Osteocyte (in vitro differentiated cells): ENCODE measurements at regions not wholly inside any gene's neighbourhood (a gene's known extent, or its start where the extent isn't known, plus 50 kb on each side); places are given as distances from the start of the nearest gene placed in this dataset.

ENCODE experiments used
- DNase-seq: peaks from one replicate; pipeline ENCODE4 v3.0.0; 2021; ENCODE audit warnings: mixed read lengths; ENCODE audit not compliant: unreplicated experiment; ENCODE audit errors: extremely low spot score
- H3K27ac Mint-ChIP-seq: one replicate; pipeline ENCODE4 v1.8.0; 2021; ENCODE audit warnings: mild to moderate bottlenecking, mixed read lengths; ENCODE audit not compliant: unreplicated experiment
- H3K27me3 Mint-ChIP-seq: one replicate; pipeline ENCODE4 v1.8.0; 2021; ENCODE audit warnings: mixed read lengths; ENCODE audit not compliant: unreplicated experiment
- H3K36me3 Mint-ChIP-seq: one replicate; pipeline ENCODE4 v1.8.0; 2021; ENCODE audit warnings: mixed read lengths; ENCODE audit not compliant: unreplicated experiment
- H3K4me1 Mint-ChIP-seq: one replicate; pipeline ENCODE4 v1.8.0; 2021; ENCODE audit warnings: mixed read lengths; ENCODE audit not compliant: unreplicated experiment
- H3K4me3 Mint-ChIP-seq: one replicate; pipeline ENCODE4 v1.8.0; 2021; ENCODE audit warnings: mild to moderate bottlenecking, moderate library complexity, mixed read lengths; ENCODE audit not compliant: unreplicated experiment
- H3K9me3 Mint-ChIP-seq: one replicate; pipeline ENCODE4 v1.8.0; 2021; ENCODE audit warnings: mixed read lengths; ENCODE audit not compliant: unreplicated experiment
- TF ChIP-seq, protein P1 (sequence below): fragments of 200-600 bp; sonication (generic); IDR thresholded peaks from 2 replicates; pipeline ENCODE4 v1.5.0; 2021; ENCODE audit warnings: antibody characterized with exemption, mild to moderate bottlenecking, moderate library complexity

- Mint-ChIP-seq H3K27me3 (peaks cover 53% of the 10 kb centered on the region), H3K4me1 (no peaks in the 10 kb centered on the region), H3K36me3 (no peaks in the 10 kb centered on the region), H3K9me3 (no peaks in the 10 kb centered on the region), H3K27ac (no peak overlapping the region), H3K4me3 (no peak overlapping the region)
- DNase-seq, result no peak
- TF ChIP-seq, protein P1, sequence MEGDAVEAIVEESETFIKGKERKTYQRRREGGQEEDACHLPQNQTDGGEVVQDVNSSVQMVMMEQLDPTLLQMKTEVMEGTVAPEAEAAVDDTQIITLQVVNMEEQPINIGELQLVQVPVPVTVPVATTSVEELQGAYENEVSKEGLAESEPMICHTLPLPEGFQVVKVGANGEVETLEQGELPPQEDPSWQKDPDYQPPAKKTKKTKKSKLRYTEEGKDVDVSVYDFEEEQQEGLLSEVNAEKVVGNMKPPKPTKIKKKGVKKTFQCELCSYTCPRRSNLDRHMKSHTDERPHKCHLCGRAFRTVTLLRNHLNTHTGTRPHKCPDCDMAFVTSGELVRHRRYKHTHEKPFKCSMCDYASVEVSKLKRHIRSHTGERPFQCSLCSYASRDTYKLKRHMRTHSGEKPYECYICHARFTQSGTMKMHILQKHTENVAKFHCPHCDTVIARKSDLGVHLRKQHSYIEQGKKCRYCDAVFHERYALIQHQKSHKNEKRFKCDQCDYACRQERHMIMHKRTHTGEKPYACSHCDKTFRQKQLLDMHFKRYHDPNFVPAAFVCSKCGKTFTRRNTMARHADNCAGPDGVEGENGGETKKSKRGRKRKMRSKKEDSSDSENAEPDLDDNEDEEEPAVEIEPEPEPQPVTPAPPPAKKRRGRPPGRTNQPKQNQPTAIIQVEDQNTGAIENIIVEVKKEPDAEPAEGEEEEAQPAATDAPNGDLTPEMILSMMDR, result no peak
These were observed 138.1 kb upstream of the KCNJ6 start for GRCh38 chr21:38054334-38054733.

DNA sequence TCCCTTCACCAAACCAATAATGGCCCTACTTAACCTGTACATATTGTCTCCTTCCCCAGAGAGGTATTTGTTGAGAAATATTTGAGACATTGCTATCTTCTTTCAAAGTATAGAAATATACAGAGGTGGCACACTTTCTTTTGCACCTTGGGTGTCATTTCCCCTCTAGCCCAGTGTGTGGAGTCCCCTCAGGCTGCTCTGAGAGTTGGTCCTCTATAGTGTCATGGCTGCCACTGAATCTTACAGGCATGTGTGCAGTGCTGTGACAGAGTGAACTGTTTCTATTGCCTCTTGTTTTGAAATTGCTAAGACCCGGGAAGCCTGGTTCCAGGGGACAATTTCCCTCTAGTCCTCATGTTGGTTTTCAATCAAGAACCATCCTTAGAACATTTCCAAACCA is 140.2 kb upstream of the KCNJ6 start:
- H3K36me3 Mint-ChIP-seq, result no peaks in the 10 kb centered on the region
- DNase-seq, result no peak
- no peaks in the 10 kb centered on the region for H3K4me1 Mint-ChIP-seq
- no peak overlapping the region for H3K27ac Mint-ChIP-seq
- no peak overlapping the region for H3K4me3 Mint-ChIP-seq
- H3K27me3 Mint-ChIP-seq, result peaks cover 43% of the 10 kb centered on the region
- TF ChIP-seq, protein P1, result no peak
- no peaks in the 10 kb centered on the region for H3K9me3 Mint-ChIP-seq

GRCh38 chr21:38057626-38058025 is 141.4 kb upstream of the KCNJ6 start:
- no peak for DNase-seq
- H3K27ac Mint-ChIP-seq, result no peak overlapping the region
- H3K4me3 Mint-ChIP-seq, result no peak overlapping the region
- H3K36me3 Mint-ChIP-seq, result no peaks in the 10 kb centered on the region
- H3K4me1 Mint-ChIP-seq, result no peaks in the 10 kb centered on the region
- TF ChIP-seq, protein P1, result no peak
- peaks cover 50% of the 10 kb centered on the region for H3K27me3 Mint-ChIP-seq
- H3K9me3 Mint-ChIP-seq, result no peaks in the 10 kb centered on the region

- Mint-ChIP-seq H3K27ac (no peak overlapping the region), H3K27me3 (peaks cover 44% of the 10 kb centered on the region), H3K9me3 (no peaks in the 10 kb centered on the region), H3K4me1 (no peaks in the 10 kb centered on the region), H3K36me3 (no peaks in the 10 kb centered on the region), H3K4me3 (no peak overlapping the region)
- DNase-seq, result no peak
- TF ChIP-seq, protein P1, result no peak
These were observed 144.3 kb upstream of the KCNJ6 start for GRCh38 chr21:38060533-38060932.

DNA sequence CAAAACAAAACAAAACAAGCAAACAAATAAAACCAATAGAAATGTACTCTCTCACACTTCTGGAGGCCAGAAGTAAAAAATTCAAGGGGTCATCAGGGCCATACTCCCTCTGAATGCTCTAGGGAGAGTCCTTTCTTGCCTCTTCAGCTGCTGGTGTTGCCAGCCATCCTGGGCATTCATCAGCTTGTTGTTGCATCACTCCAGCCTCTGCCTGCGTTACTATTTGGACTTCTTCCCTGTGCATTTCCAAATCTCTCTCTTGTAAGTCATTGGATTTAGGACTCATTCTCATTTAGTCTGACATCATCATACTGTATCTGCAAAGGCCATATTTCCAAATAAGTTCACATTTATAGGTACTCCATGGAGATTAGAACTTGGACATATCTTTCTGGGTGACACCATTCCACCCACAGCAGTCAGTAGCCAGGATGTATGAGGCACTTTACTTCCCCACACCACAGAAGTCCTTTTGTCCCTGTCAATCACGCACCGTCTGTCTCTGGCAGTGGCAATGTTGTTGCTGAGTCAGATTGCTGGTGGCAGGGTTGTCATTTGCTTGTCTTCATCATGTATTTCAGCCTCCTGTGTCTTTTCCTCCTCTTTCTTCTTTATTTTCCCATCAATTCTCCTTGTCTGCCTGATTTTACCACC is 151.0 kb upstream of the KCNJ6 start:
- no peak overlapping the region for H3K4me3 Mint-ChIP-seq
- H3K36me3 Mint-ChIP-seq, result no peaks in the 10 kb centered on the region
- peaks cover 44% of the 10 kb centered on the region for H3K27me3 Mint-ChIP-seq
- H3K4me1 Mint-ChIP-seq, result no peaks in the 10 kb centered on the region
- DNase-seq, result no peak
- TF ChIP-seq, protein P1, result no peak
- no peak overlapping the region for H3K27ac Mint-ChIP-seq
- no peaks in the 10 kb centered on the region for H3K9me3 Mint-ChIP-seq
